Endothelial cell (in vitro differentiated cells): ENCODE measurements at regions not wholly inside any gene's neighbourhood (a gene's known extent, or its start where the extent isn't known, plus 50 kb on each side); places are given as distances from the start of the nearest gene placed in this dataset.

Source experiments
- DNase-seq: peaks from one replicate; pipeline ENCODE4 v3.0.0; 2021; ENCODE audit warnings: low spot score
- H3K27ac Mint-ChIP-seq: one replicate; pipeline ENCODE4 v1.8.0; 2021; ENCODE audit warnings: mixed read lengths, inconsistent platforms; ENCODE audit not compliant: unreplicated experiment
- H3K27me3 Mint-ChIP-seq: one replicate; pipeline ENCODE4 v1.8.0; 2021; ENCODE audit warnings: mild to moderate bottlenecking, moderate library complexity, mixed read lengths, inconsistent platforms; ENCODE audit not compliant: unreplicated experiment
- H3K36me3 Mint-ChIP-seq: one replicate; pipeline ENCODE4 v1.8.0; 2021; ENCODE audit warnings: mild to moderate bottlenecking, low read depth, mixed read lengths, inconsistent platforms; ENCODE audit not compliant: unreplicated experiment
- H3K4me1 Mint-ChIP-seq: one replicate; pipeline ENCODE4 v1.8.0; 2021; ENCODE audit warnings: mild to moderate bottlenecking, mixed read lengths, inconsistent platforms; ENCODE audit not compliant: unreplicated experiment
- H3K4me3 Mint-ChIP-seq: one replicate; pipeline ENCODE4 v1.8.0; 2021; ENCODE audit warnings: mild to moderate bottlenecking, mixed read lengths, inconsistent platforms; ENCODE audit not compliant: unreplicated experiment
- H3K9me3 Mint-ChIP-seq: one replicate; pipeline ENCODE4 v1.8.0; 2021; ENCODE audit warnings: mixed read lengths, inconsistent platforms; ENCODE audit not compliant: unreplicated experiment
- TF ChIP-seq, protein P1 (sequence below): fragments of 200-600 bp; sonication (generic); IDR thresholded peaks from one replicate; pipeline ENCODE4 v1.5.0; 2021; ENCODE audit warnings: antibody characterized with exemption; ENCODE audit not compliant: unreplicated experiment

DNA sequence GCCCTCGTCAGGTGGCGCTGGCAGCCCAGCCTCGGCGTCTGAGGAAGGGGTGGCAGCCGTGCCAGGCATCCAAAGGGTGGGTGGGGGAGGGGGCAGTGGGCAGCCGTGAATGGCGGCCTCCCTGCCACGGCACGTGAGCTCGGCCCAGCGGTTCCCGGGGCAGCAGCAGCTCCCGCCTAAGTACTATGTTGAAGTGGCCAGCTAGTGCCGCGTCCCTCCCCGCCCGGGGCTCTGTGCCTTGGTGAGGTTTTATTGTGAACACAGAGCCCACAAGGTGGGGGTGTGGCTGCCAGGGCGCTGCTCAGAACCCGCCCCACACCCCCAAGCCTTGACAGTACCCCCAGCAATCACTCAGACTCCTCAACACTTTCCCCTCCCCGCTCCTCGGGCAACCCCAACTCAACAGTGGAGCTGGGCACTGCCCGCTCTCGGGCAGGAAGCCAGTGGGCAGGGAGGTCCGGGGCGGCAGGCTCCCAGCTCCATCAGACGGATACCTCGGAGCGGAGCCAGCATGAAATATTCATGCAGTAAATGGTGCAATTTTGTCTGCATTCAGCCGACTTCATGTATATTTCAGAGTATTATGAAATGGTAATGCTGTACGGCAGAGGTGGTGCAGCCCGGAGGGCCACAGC is 80.4 kb downstream of the ENGASE start:
- no peak for DNase-seq
- H3K27ac Mint-ChIP-seq = no peak overlapping the region
- H3K4me3 Mint-ChIP-seq = no peak overlapping the region
- no peaks in the 10 kb centered on the region for H3K36me3 Mint-ChIP-seq
- H3K9me3 Mint-ChIP-seq = no peaks in the 10 kb centered on the region
- TF ChIP-seq, protein P1, sequence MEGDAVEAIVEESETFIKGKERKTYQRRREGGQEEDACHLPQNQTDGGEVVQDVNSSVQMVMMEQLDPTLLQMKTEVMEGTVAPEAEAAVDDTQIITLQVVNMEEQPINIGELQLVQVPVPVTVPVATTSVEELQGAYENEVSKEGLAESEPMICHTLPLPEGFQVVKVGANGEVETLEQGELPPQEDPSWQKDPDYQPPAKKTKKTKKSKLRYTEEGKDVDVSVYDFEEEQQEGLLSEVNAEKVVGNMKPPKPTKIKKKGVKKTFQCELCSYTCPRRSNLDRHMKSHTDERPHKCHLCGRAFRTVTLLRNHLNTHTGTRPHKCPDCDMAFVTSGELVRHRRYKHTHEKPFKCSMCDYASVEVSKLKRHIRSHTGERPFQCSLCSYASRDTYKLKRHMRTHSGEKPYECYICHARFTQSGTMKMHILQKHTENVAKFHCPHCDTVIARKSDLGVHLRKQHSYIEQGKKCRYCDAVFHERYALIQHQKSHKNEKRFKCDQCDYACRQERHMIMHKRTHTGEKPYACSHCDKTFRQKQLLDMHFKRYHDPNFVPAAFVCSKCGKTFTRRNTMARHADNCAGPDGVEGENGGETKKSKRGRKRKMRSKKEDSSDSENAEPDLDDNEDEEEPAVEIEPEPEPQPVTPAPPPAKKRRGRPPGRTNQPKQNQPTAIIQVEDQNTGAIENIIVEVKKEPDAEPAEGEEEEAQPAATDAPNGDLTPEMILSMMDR = no peak
- peaks cover 5% of the 10 kb centered on the region for H3K27me3 Mint-ChIP-seq
- H3K4me1 Mint-ChIP-seq = peaks cover 3% of the 10 kb centered on the region

DNA sequence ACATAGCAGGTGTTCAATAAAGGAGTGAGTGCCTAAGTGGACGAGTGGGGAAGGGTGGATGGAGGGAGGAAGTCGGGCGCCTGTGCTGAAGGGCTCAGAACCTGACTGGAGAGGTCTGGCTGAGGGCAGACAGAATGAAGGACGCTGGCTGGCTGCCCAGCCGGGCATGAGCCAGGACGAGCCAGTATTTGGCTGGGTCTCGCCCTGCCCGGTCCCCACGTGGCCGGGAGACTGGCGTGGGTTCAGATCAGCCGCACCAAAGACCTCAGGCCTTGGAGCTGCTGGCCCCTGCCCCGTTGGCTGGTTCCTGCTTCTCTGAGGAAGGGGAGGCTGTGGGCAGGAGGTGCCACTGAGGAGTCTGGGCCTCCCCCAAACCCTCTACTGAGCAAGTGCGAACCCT is 79.8 kb downstream of the ENGASE start:
- DNase-seq = no peak
- Mint-ChIP-seq H3K4me3 (no peak overlapping the region), H3K36me3 (no peaks in the 10 kb centered on the region), H3K27ac (no peak overlapping the region), H3K27me3 (peaks cover 5% of the 10 kb centered on the region), H3K9me3 (no peaks in the 10 kb centered on the region), H3K4me1 (peaks cover 3% of the 10 kb centered on the region)
- TF ChIP-seq, protein P1 = no peak

DNA sequence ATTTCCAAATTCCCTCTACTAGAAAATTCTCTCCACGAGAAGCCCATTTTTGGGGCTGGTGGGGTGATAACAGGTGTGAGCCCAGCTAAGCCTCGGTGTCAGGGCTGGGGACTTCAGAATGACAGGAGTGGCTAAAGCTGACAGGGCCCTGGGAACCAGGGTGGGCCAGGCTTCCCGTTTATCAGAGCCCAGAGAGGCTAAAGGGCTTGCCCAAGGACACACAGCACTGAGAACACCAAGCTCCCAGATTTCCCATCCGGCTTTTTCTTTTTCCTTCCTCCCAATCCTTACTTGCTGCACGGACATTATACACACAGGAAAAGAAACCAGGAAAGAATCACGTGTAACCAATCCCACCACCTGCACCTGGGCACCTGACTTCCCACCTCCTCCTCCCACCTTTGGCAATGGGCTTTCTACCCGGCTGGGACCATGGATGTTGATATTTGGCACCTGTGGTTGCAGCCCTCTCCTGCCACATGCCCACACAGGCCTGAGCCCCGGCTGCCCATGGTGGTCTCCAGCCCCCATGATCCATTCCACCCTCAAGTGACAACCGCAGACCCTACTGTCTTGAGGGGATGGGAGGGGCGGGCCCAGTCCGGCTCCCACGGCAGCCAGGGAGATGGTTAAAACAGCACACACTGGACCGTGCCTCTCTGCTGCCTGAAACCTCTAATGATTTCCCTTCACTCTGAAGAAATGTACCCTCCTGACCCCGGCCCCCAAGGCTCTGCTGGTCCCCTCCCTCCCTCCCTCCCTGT is 78.9 kb downstream of the ENGASE start:
- Mint-ChIP-seq H3K36me3 (no peaks in the 10 kb centered on the region), H3K27me3 (peaks cover 5% of the 10 kb centered on the region), H3K4me1 (peaks cover 3% of the 10 kb centered on the region), H3K9me3 (no peaks in the 10 kb centered on the region), H3K4me3 (no peak overlapping the region), H3K27ac (no peak overlapping the region)
- TF ChIP-seq, protein P1 = no peak
- DNase-seq = no peak

DNA sequence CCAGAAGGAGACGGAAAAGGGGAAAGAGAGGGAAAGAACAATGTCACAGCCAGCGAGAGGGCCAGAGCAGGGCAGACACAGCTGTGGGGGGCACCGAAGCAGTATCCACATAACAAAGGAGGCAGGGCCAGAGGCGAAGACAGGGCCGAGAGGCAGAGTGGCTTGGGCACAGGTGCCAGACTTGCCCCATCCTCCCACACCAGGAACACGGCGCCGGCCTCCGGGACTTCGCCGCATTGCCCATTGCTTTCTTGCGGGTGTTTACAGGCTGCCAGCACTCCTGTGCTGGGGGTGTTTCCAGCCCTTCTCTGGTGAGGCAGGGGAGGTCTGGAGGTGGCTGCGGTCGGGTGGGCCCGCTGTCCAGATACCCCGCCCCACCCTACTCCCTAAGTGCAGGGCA is 78.0 kb downstream of the ENGASE start:
- TF ChIP-seq, protein P1 = no peak
- Mint-ChIP-seq H3K27me3 (peaks cover 1% of the 10 kb centered on the region), H3K36me3 (no peaks in the 10 kb centered on the region), H3K4me1 (peaks cover 3% of the 10 kb centered on the region), H3K9me3 (no peaks in the 10 kb centered on the region), H3K27ac (no peak overlapping the region), H3K4me3 (no peak overlapping the region)
- no peak for DNase-seq

DNA sequence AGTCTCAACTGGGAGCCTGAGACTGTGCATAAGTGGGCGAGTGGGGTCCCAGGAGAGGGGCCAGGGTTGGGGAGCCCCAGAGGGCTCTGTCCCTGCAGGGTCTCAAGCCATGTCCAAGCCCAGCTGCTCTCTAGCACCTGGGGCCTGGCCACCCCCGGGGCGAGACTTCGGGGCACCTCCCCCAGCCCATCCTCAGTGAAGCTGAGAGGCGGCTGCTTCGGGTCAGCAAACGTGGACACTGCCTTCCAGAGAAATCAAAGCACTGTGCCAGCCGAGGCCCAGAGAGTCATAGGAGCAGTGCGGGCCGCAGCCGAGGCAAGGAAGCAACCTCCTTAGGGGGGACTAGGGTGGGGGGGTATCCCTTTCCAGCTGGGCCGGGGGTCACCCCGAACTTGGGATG is 77.5 kb downstream of the ENGASE start:
- H3K27ac Mint-ChIP-seq = no peak overlapping the region

More for the DNA sequence above, 77.5 kb downstream of the ENGASE start:
- Mint-ChIP-seq H3K27me3 (peaks cover 1% of the 10 kb centered on the region), H3K36me3 (no peaks in the 10 kb centered on the region), H3K4me3 (no peak overlapping the region), H3K9me3 (no peaks in the 10 kb centered on the region), H3K4me1 (peaks cover 3% of the 10 kb centered on the region)
- DNase-seq = no peak
- TF ChIP-seq, protein P1 = no peak
